SHP77 treated with DMSO at 0.1 percent for 48 hours (cell line): ENCODE measurements at regions not wholly inside any gene's neighbourhood (a gene's known extent, or its start where the extent isn't known, plus 50 kb on each side); places are given as distances from the start of the nearest gene placed in this dataset.

Experiments used
- DNase-seq: peaks from one replicate; lab custom pipeline; 2025; lab: John Stamatoyannopoulos, UW

GRCh38 chr7:41294556-41295454 is 408.1 kb downstream of the INHBA start:
- DNase-seq = no peak

GRCh38 chr7:41292487-41292886 is 410.4 kb downstream of the INHBA start:
- DNase-seq = peak; percentile 52

- DNase-seq = no peak
Measured at GRCh38 chr7:41287559-41288335, 415.1 kb downstream of the INHBA start.

GRCh38 chr7:41280491-41280890 is 422.4 kb downstream of the INHBA start:
- no peak for DNase-seq

GRCh38 chr7:41277561-41277960 is 425.3 kb downstream of the INHBA start:
- DNase-seq = no peak

GRCh38 chr7:41275255-41275654 is 427.6 kb downstream of the INHBA start:
- no peak for DNase-seq

GRCh38 chr7:41274179-41274578 is 428.7 kb downstream of the INHBA start:
- no peak for DNase-seq

GRCh38 chr7:41272664-41273063 is 430.2 kb downstream of the INHBA start:
- DNase-seq = no peak

GRCh38 chr7:41268878-41269277 is 434.0 kb downstream of the INHBA start:
- no peak for DNase-seq

GRCh38 chr7:41261080-41261479 is 441.8 kb downstream of the INHBA start:
- DNase-seq = no peak

- DNase-seq = no peak
Measured at GRCh38 chr7:41257660-41258059, 445.2 kb downstream of the INHBA start.

GRCh38 chr7:41256186-41256945 is 446.5 kb downstream of the INHBA start:
- DNase-seq = no peak

GRCh38 chr7:41255716-41256115 is 447.2 kb downstream of the INHBA start:
- DNase-seq = no peak

- DNase-seq = no peak
Measured at GRCh38 chr7:41255113-41255512, 447.8 kb downstream of the INHBA start.

- no peak for DNase-seq
Measured at GRCh38 chr7:41252957-41253356, 449.9 kb downstream of the INHBA start.

- no peak for DNase-seq
Measured at GRCh38 chr7:41252551-41252950, 450.3 kb downstream of the INHBA start.

- peak; percentile 32 for DNase-seq
Measured at GRCh38 chr7:41247143-41247865, 455.6 kb downstream of the INHBA start.

GRCh38 chr7:41245916-41246315 is 457.0 kb downstream of the INHBA start:
- DNase-seq = no peak

- no peak for DNase-seq
Measured at GRCh38 chr7:41244246-41244645, 458.6 kb downstream of the INHBA start.

- DNase-seq = no peak
Measured at GRCh38 chr7:41241641-41242040, 461.2 kb downstream of the INHBA start.

- no peak for DNase-seq
Measured at GRCh38 chr7:41239596-41239995, 463.3 kb downstream of the INHBA start.

- no peak for DNase-seq
Measured at GRCh38 chr7:41238851-41239331, 464.0 kb downstream of the INHBA start.
